Neuronal stem cell (in vitro differentiated cells): ENCODE measurements at regions not wholly inside any gene's neighbourhood (a gene's known extent, or its start where the extent isn't known, plus 50 kb on each side); places are given as distances from the start of the nearest gene placed in this dataset.

Experiments used
- DNase-seq: peaks from one replicate; pipeline ENCODE4 v3.0.0-alpha.2; 2013; ENCODE audit warnings: low spot score
- H2AFZ ChIP-seq: one replicate; pipeline ENCODE4 v1.6.1; 2013; ENCODE audit warnings: mild to moderate bottlenecking, low read length, inconsistent platforms
- H2AK5ac ChIP-seq: 2 replicates; pipeline ENCODE4 v1.6.1; 2013; ENCODE audit warnings: low read depth, mild to moderate bottlenecking, inconsistent platforms, low read length, moderate library complexity, mixed read lengths
- H2BK120ac ChIP-seq: 2 replicates; pipeline ENCODE4 v1.6.1; 2013; ENCODE audit warnings: low read depth, mild to moderate bottlenecking, inconsistent platforms, low read length, moderate library complexity, mixed read lengths
- H2BK12ac ChIP-seq: one replicate; pipeline ENCODE4 v1.6.1; 2013; ENCODE audit warnings: low read length, inconsistent platforms
- H2BK15ac ChIP-seq: 2 replicates; pipeline ENCODE4 v1.6.1; 2013; ENCODE audit warnings: mild to moderate bottlenecking, low read length, inconsistent platforms, mixed read lengths
- H2BK5ac ChIP-seq: one replicate; pipeline ENCODE4 v1.6.1; 2013; ENCODE audit warnings: inconsistent platforms, mild to moderate bottlenecking, low read length, moderate library complexity
- H3K14ac ChIP-seq: one replicate; pipeline ENCODE4 v1.6.1; 2013; ENCODE audit warnings: low read length, inconsistent platforms
- H3K18ac ChIP-seq: 2 replicates; pipeline ENCODE4 v1.6.1; 2013; ENCODE audit warnings: low read length, inconsistent platforms
- H3K23ac ChIP-seq: 2 replicates; pipeline ENCODE4 v1.6.1; 2013; ENCODE audit warnings: low read depth, mild to moderate bottlenecking, mixed read lengths, low read length, inconsistent platforms; ENCODE audit not compliant: poor library complexity
- H3K27ac ChIP-seq: replicated peaks from 3 replicates; pipeline ENCODE4 v1.5.1; 2013; ENCODE audit warnings: low read length, inconsistent platforms
- H3K27me3 ChIP-seq, 3 experiments: 2 replicates each; pipeline ENCODE4 v1.6.1; 2013; ENCODE audit warnings: low read length in 3 of 3, mild to moderate bottlenecking in 2 of 3, inconsistent platforms in 1 of 3, low read depth in 1 of 3, mixed read lengths in 1 of 3, moderate library complexity in 1 of 3; ENCODE audit not compliant: control insufficient read depth in 3 of 3, insufficient read depth in 3 of 3
- H3K36me3 ChIP-seq, 2 donors: replicated peaks in 1 of 2; 2 replicates each; pipeline ENCODE4 v1.6.1; 2013; ENCODE audit warnings: low read length in 2 of 2; ENCODE audit not compliant: control insufficient read depth in 2 of 2, insufficient read depth in 2 of 2
- H3K4ac ChIP-seq: 2 replicates; pipeline ENCODE4 v1.6.1; 2013; ENCODE audit warnings: inconsistent platforms, mild to moderate bottlenecking, low read length, moderate library complexity
- H3K4me1 ChIP-seq, 2 donors: 1 replicate in 1 of 2; 2 replicates in 1 of 2; pipeline ENCODE4 v1.6.1; 2013; ENCODE audit warnings: low read length in 2 of 2, low read depth in 1 of 2; ENCODE audit not compliant: control insufficient read depth in 2 of 2, insufficient read depth in 1 of 2
- H3K4me2 ChIP-seq: one replicate; pipeline ENCODE4 v1.6.1; 2013; ENCODE audit warnings: mild to moderate bottlenecking, low read length, inconsistent platforms; ENCODE audit not compliant: insufficient read depth, poor library complexity, severe bottlenecking
- H3K4me3 ChIP-seq, 2 donors: 2 replicates each; pipeline ENCODE4 v1.5.1; 2013; ENCODE audit warnings: low read length in 2 of 2, mild to moderate bottlenecking in 2 of 2, inconsistent platforms in 1 of 2, moderate library complexity in 1 of 2
- H3K79me1 ChIP-seq: one replicate; pipeline ENCODE4 v1.6.1; 2013; ENCODE audit warnings: low read depth, mild to moderate bottlenecking, inconsistent platforms, low read length, moderate library complexity
- H3K9ac ChIP-seq: one replicate; pipeline ENCODE4 v1.6.1; 2013; ENCODE audit warnings: mild to moderate bottlenecking, low read depth, low read length, inconsistent platforms; ENCODE audit not compliant: poor library complexity
- H3K9me3 ChIP-seq, 2 donors: replicated peaks in 1 of 2; 2 replicates each; pipeline versions ENCODE3 to v1.6.1; 2013; ENCODE audit warnings: low read length in 2 of 2, mild to moderate bottlenecking in 2 of 2, inconsistent platforms in 1 of 2, low read depth in 1 of 2, mixed read lengths in 1 of 2, moderate library complexity in 1 of 2; ENCODE audit not compliant: control insufficient read depth in 2 of 2, insufficient read depth in 1 of 2
- H4K8ac ChIP-seq: one replicate; pipeline ENCODE4 v1.6.1; 2013; ENCODE audit warnings: low read depth, mild to moderate bottlenecking, inconsistent platforms, low read length, moderate library complexity
- H4K91ac ChIP-seq: one replicate; pipeline ENCODE4 v1.6.1; 2013; ENCODE audit warnings: low read length, low read depth, mild to moderate bottlenecking, inconsistent platforms; ENCODE audit not compliant: poor library complexity
- WGBS, 2 donors: extraction: QIAGEN DNeasy Blood & Tissue Kit; methylation state at CpG; one replicate each; pipeline ENCODE4 v1.1.7; 2013; ENCODE audit warnings: missing lambda C conversion rate in 2 of 2, mixed read lengths in 1 of 2; ENCODE audit not compliant: insufficient read length in 2 of 2, insufficient replicate concordance in 1 of 2; ENCODE audit errors: extremely low coverage in 2 of 2; 5-methylcytosine and 5-hydroxymethylcytosine counted together

DNA sequence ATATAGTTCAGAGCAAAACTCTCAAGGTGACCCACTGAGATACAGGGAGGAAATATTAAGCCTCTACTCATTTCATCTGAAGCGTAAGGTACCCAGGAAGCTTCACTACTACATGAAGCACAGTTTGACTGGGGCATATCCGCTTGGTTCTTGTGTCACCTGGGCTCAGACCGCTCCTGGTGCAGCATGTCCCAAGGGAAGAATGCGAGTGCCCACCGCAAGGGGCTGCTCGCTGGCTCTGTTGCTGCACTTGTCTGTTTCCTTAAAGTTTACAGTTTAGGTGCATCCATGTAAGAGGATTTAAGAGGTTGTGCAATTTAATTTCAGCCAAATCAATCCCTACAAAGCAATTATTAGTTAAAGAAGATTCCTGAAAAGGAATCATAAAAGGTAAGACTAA, 507.8 kb downstream of the FBXO15 start:
- Histone ChIP-seq H3K9ac (no peak overlapping the region), H3K4me3 (no peak overlapping the region), H2BK15ac (no peak overlapping the region), H3K4me1 (no peaks in the 10 kb centered on the region), H3K9me3 (no peaks in the 10 kb centered on the region), H3K18ac (no peak overlapping the region), H3K14ac (no peak overlapping the region), H3K27me3 (no peaks in the 10 kb centered on the region), H4K91ac (no peak overlapping the region), H2BK120ac (no peak overlapping the region), H3K4ac (no peak overlapping the region), H2BK12ac (no peak overlapping the region), H2BK5ac (no peak overlapping the region), H3K79me1 (no peaks in the 10 kb centered on the region), H4K8ac (no peak overlapping the region), H2AFZ (no peak overlapping the region), H3K4me2 (no peak overlapping the region), H3K27ac (no peak overlapping the region), H3K23ac (no peak overlapping the region), H3K36me3 (no peaks in the 10 kb centered on the region), H2AK5ac (no peak overlapping the region)
- WGBS, 2 donors = no CpG with 5 or more reads among the region's 6 CpGs
- no peak for DNase-seq

DNA sequence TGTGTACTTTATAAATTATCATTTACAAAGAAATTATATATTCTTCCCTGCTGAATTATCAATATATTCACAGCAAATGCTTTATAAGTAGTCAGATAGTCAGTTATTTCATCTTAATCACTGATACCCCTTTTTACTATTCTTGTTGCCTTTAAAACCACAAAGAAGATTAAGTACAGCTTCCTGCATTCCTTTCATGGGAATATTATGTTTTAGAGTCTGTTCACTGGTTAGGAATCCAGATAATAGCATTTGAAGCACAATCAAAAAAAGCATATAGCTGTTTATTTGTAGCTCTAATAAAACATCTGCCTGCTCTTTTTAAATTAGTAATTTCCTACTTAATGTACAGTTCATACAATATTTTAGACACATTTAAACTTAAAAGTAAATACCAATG, 508.9 kb downstream of the FBXO15 start:
- Histone ChIP-seq H3K9ac (no peak overlapping the region), H2BK120ac (no peak overlapping the region), H3K4me1 (no peaks in the 10 kb centered on the region), H3K27ac (no peak overlapping the region), H2AFZ (no peak overlapping the region), H3K27me3 (no peaks in the 10 kb centered on the region), H3K14ac (no peak overlapping the region), H4K8ac (no peak overlapping the region), H3K23ac (no peak overlapping the region), H3K36me3 (no peaks in the 10 kb centered on the region), H2BK15ac (no peak overlapping the region), H3K18ac (no peak overlapping the region), H2BK12ac (no peak overlapping the region), H3K79me1 (no peaks in the 10 kb centered on the region), H2AK5ac (no peak overlapping the region), H3K4ac (no peak overlapping the region), H3K4me2 (no peak overlapping the region), H4K91ac (no peak overlapping the region), H3K4me3 (no peak overlapping the region), H3K9me3 (no peaks in the 10 kb centered on the region), H2BK5ac (no peak overlapping the region)
- no peak for DNase-seq

DNA sequence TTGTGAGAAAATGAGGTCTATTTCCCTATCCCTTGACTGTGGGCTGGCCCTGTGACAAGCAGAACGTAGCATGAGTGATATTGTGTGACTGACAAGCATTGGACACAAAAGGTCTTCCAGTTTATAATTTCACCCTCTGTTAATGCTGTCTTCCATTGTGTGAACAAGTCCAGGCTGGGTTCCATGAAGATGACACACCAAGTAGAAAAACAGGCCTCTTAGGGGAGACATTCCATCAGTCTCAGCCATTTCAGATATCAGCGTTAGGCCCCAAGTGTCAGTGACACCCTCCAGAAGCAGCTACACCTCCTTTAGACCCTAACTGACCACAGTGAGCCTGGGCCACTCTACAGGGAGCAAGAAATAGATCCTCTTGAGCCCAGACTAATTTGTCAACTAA, 511.3 kb downstream of the FBXO15 start:
- Histone ChIP-seq H3K36me3 (no peaks in the 10 kb centered on the region), H2AK5ac (no peak overlapping the region), H3K79me1 (no peaks in the 10 kb centered on the region), H4K8ac (no peak overlapping the region), H3K9me3 (no peaks in the 10 kb centered on the region), H3K27ac (no peak overlapping the region), H2AFZ (peak overlapping the region; percentile 15), H2BK12ac (no peak overlapping the region), H3K4me2 (no peak overlapping the region), H3K23ac (no peak overlapping the region), H3K14ac (no peak overlapping the region), H2BK5ac (no peak overlapping the region), H3K27me3 (no peaks in the 10 kb centered on the region), H4K91ac (no peak overlapping the region), H3K4ac (no peak overlapping the region), H2BK15ac (no peak overlapping the region), H2BK120ac (no peak overlapping the region), H3K18ac (no peak overlapping the region), H3K4me3 (no peak overlapping the region), H3K9ac (no peak overlapping the region), H3K4me1 (no peaks in the 10 kb centered on the region)
- no CpG with 5 or more reads among the region's 2 CpGs for WGBS, 2 donors
- DNase-seq = no peak

- no CpG with 5 or more reads among the region's 2 CpGs for WGBS, 2 donors
- H2BK120ac ChIP-seq = no peak overlapping the region
- H3K4me2 ChIP-seq = no peak overlapping the region
- H2BK12ac ChIP-seq = no peak overlapping the region
- no peaks in the 10 kb centered on the region for H3K9me3 ChIP-seq
- H3K36me3 ChIP-seq = no peaks in the 10 kb centered on the region
- no peak overlapping the region for H3K23ac ChIP-seq
- H2AK5ac ChIP-seq = no peak overlapping the region
- no peak overlapping the region for H3K18ac ChIP-seq
- no peaks in the 10 kb centered on the region for H3K4me1 ChIP-seq
- H2BK5ac ChIP-seq = no peak overlapping the region
- no peak overlapping the region for H3K4ac ChIP-seq
- no peak overlapping the region for H3K14ac ChIP-seq
- no peaks in the 10 kb centered on the region for H3K79me1 ChIP-seq
- H3K27ac ChIP-seq = no peak overlapping the region
- no peaks in the 10 kb centered on the region for H3K27me3 ChIP-seq
- H2AFZ ChIP-seq = no peak overlapping the region
- no peak overlapping the region for H3K9ac ChIP-seq
- no peak for DNase-seq
- no peak overlapping the region for H3K4me3 ChIP-seq
- H4K8ac ChIP-seq = no peak overlapping the region
- H4K91ac ChIP-seq = no peak overlapping the region
- no peak overlapping the region for H2BK15ac ChIP-seq
Observed at GRCh38 chr18:73626859-73627258, 520.8 kb downstream of the FBXO15 start.
